ENCODE measurements at regions not wholly inside any gene's neighbourhood (a gene's known extent, or its start where the extent isn't known, plus 50 kb on each side); places are given as distances from the start of the nearest gene placed in this dataset.

GRCh38 chr1:38396606-38397005 lies 350.0 kb upstream of the POU3F1 start (continued):
- no peak for TF ChIP-seq REST (IDR thresholded peaks at IDR 0.05; ENCODE audit: low read depth)
- no peak for TF ChIP-seq EZH2 (IDR thresholded peaks at IDR 0.05)

DNA sequence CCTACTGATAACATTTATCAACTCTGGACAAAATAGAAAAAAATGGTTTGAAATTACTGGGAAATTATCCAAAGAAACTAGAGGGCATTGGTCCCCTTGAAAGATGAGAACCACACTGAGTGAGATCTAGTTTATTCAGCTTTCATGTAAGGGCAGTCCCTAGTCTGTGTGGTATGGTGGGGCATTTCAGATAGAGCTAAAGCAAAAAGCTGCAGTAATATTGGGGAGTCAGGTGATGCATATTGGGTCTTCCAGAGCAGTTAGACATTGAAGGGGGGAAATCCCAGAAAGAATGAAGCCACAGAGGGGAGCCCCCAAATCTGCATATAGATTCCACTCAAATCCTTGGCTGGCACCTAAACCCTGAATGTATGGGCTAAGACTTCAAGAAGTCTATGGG lies 347.7 kb upstream of the POU3F1 start:
- DNase-seq (ENCODE audit: low read depth, low spot score) (no peak), ATAC-seq (no peak)
- Histone ChIP-seq H3K79me2 (ENCODE audit: insufficient read depth, low read length) (no peaks in the 10 kb centered on the region), H3K4me2 (ENCODE audit: low read length) (no peak overlapping the region), H3K4me3 (replicated peaks in 1 of 2; ENCODE audit: low read depth in 1 of 2, low read length in 2 of 2) (no peak overlapping the region), H3K4me1 (ENCODE audit: control insufficient read depth in 1 of 2, insufficient read depth in 2 of 2, low read length in 2 of 2) (no peaks in the 10 kb centered on the region), H3K27me3 (ENCODE audit: insufficient read depth, low read length) (peaks cover 15% of the 10 kb centered on the region; the same call in 1 of the 2 replicates), H4K20me1 (ENCODE audit: insufficient read depth) (no peaks in the 10 kb centered on the region), H3K9me3 (ENCODE audit: control insufficient read depth in 1 of 2, insufficient read depth in 1 of 2, low read depth in 1 of 2, low read length in 2 of 2) (peaks cover 0 to 5% of the 10 kb centered on the region in 2 experiments; a peak in 1 of 4 replicates), H3K9me2 (ENCODE audit: insufficient read depth) (no peaks in the 10 kb centered on the region), H3K9ac (ENCODE audit: low read length) (no peak overlapping the region), H2AFZ (ENCODE audit: low read depth, low read length, poor library complexity, severe bottlenecking) (no peak overlapping the region), H3K27ac (ENCODE audit: low read depth, low read length) (no peak overlapping the region), H3K36me3 (ENCODE audit: control insufficient read depth in 1 of 2, insufficient read depth in 2 of 2, low read length in 2 of 2) (no peaks in the 10 kb centered on the region)
- TF ChIP-seq ATF3 (IDR thresholded peaks at IDR 0.05) (no peak), EGR1 (IDR thresholded peaks at IDR 0.05; ENCODE audit: low read depth) (no peak), SRF (IDR thresholded peaks at IDR 0.05; ENCODE audit: low read depth) (no peak), RAD21 (IDR thresholded peaks at IDR 0.05; ENCODE audit: low read depth) (no peak), ZFX (IDR thresholded peaks at IDR 0.05) (no peak), POLR2A (IDR thresholded peaks at IDR 0.05; ENCODE audit: borderline replicate concordance, extremely low read depth, insufficient read depth, insufficient read length) (no peak), SIN3A (IDR thresholded peaks at IDR 0.05; ENCODE audit: low read depth) (no peak), EZH2phosphoT487 (IDR thresholded peaks at IDR 0.05; ENCODE audit: borderline replicate concordance) (no peak), ELF1 (IDR thresholded peaks at IDR 0.05; ENCODE audit: borderline replicate concordance, low read depth) (no peak), POLR2AphosphoS5 (IDR thresholded peaks at IDR 0.05; ENCODE audit: low read depth, low read length) (no peak), CEBPB (IDR thresholded peaks at IDR 0.05; ENCODE audit: low read depth) (no peak)
- TF ChIP-seq, protein P1, sequence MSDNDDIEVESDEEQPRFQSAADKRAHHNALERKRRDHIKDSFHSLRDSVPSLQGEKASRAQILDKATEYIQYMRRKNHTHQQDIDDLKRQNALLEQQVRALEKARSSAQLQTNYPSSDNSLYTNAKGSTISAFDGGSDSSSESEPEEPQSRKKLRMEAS (IDR thresholded peaks at IDR 0.05): no peak
- no TSS peak for BruUV-seq (replicated peaks)
- CTCF ChIA-PET: no interaction called here
- RAD21 ChIA-PET (ENCODE audit: low non-redundant PET in 1 of 2, low total read pairs in 2 of 2, uncharacterized antibody in 2 of 2, unreplicated experiment in 2 of 2): no interaction called here
- intact Hi-C loops (cut with micrococcal nuclease): no loop called here
- POLR2A ChIA-PET: no interaction called here
